Epithelial cell of proximal tubule (primary cell): ENCODE measurements at regions not wholly inside any gene's neighbourhood (a gene's known extent, or its start where the extent isn't known, plus 50 kb on each side); places are given as distances from the start of the nearest gene placed in this dataset.

Experiments used
- DNase-seq: peaks from one replicate; pipeline ENCODE4 v3.0.0-alpha.2; 2011; ENCODE audit warnings: low read depth
- H3K4me3 ChIP-seq: 2 replicates; pipeline ENCODE4 v1.5.1; 2011; ENCODE audit warnings: low read depth, mild to moderate bottlenecking, low read length
- CTCF ChIP-seq: conservative IDR thresholded peaks from 2 replicates; pipeline ENCODE4 v1.5.1; 2012; ENCODE audit warnings: low read depth, mild to moderate bottlenecking, low read length

- TF ChIP-seq CTCF, result no peak
- DNase-seq, result no peak
- no peak overlapping the region for H3K4me3 ChIP-seq
Measured at GRCh38 chr22:49097171-49097925, 730.3 kb downstream of the BRD1 start.

GRCh38 chr22:49096476-49096875 lies 731.2 kb downstream of the BRD1 start:
- no peak for DNase-seq
- no peak overlapping the region for H3K4me3 ChIP-seq
- no peak for TF ChIP-seq CTCF

- TF ChIP-seq CTCF, result no peak
- DNase-seq, result no peak
- no peak overlapping the region for H3K4me3 ChIP-seq
Measured at GRCh38 chr22:49095366-49095765, 732.3 kb downstream of the BRD1 start.

GRCh38 chr22:49094858-49095257 lies 732.8 kb downstream of the BRD1 start:
- H3K4me3 ChIP-seq, result no peak overlapping the region
- no peak for DNase-seq
- TF ChIP-seq CTCF, result no peak

- no peak for TF ChIP-seq CTCF
- no peak for DNase-seq
- no peak overlapping the region for H3K4me3 ChIP-seq
Measured at GRCh38 chr22:49094151-49094550, 733.5 kb downstream of the BRD1 start.

GRCh38 chr22:49093192-49093880 lies 734.3 kb downstream of the BRD1 start:
- no peak for TF ChIP-seq CTCF
- DNase-seq, result no peak
- no peak overlapping the region for H3K4me3 ChIP-seq
